Memory B cell (primary cell): ENCODE measurements at regions not wholly inside any gene's neighbourhood (a gene's known extent, or its start where the extent isn't known, plus 50 kb on each side); places are given as distances from the start of the nearest gene placed in this dataset.

Experiments
- ATAC-seq: fragments of 150-1000 bp; cut with Tn5 transposase; 2 replicates; pipeline ENCODE4 v1.10.0; 2021; ENCODE audit warnings: low read depth, mild to moderate bottlenecking, moderate library complexity
- DNase-seq, 2 donors: peaks; one replicate each; pipeline ENCODE4 v3.0.0; 2022; ENCODE audit warnings: low spot score in 2 of 2
- H3K27ac Mint-ChIP-seq: one replicate; pipeline ENCODE4 v1.8.0; 2022; ENCODE audit warnings: mild to moderate bottlenecking, moderate library complexity, mixed read lengths
- H3K27me3 Mint-ChIP-seq: one replicate; pipeline ENCODE4 v1.8.0; 2022; ENCODE audit warnings: mixed read lengths
- H3K36me3 Mint-ChIP-seq: one replicate; pipeline ENCODE4 v1.8.0; 2022; ENCODE audit warnings: mild to moderate bottlenecking, mixed read lengths
- H3K4me1 Mint-ChIP-seq: one replicate; pipeline ENCODE4 v1.8.0; 2022; ENCODE audit warnings: mixed read lengths
- H3K4me3 Mint-ChIP-seq: one replicate; pipeline ENCODE4 v1.8.0; 2022; ENCODE audit warnings: mild to moderate bottlenecking, moderate library complexity, mixed read lengths
- H3K9me3 Mint-ChIP-seq: one replicate; pipeline ENCODE4 v1.8.0; 2022; ENCODE audit warnings: mixed read lengths

DNA sequence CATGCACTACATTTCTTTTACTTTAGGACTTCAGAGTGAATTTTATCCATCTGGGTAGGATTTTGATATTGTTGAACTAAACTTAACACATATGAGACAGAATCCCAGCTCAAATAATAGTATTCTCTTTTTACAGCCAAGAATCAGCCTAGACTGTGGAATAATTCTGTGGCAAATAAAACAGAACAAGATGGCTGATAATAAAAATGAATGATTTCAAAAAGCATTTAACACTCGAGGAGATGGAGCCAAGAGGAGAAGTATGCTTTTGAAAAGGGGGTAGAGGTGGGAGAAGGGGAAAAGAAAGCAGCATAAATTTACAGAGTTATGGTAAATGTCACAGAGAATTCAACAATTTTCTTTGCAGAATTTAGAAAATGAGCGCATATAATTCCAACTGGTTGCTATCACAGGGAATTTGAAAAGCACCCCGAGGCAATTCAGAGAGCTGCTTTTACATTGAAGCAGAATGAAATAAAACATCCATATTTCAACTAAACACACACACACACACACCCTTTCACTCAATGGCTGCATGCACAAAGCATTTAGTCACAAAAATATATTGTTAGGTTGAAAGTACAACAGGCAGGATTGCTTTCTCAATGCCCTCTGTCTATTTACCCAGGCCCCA, 60.2 kb upstream of the DMAC1 start:
- H3K9me3 Mint-ChIP-seq = peaks cover under 1% of the 10 kb centered on the region
- DNase-seq (no peak), ATAC-seq (no peak)
- H3K36me3 Mint-ChIP-seq = no peaks in the 10 kb centered on the region
- H3K27me3 Mint-ChIP-seq = peaks cover 4% of the 10 kb centered on the region
- no peak overlapping the region for H3K4me3 Mint-ChIP-seq
- peaks cover 3% of the 10 kb centered on the region for H3K4me1 Mint-ChIP-seq
- no peak overlapping the region for H3K27ac Mint-ChIP-seq

- ATAC-seq = no peak
- Mint-ChIP-seq H3K27me3 (peaks cover 4% of the 10 kb centered on the region), H3K4me3 (no peak overlapping the region), H3K27ac (no peak overlapping the region), H3K36me3 (no peaks in the 10 kb centered on the region), H3K9me3 (no peaks in the 10 kb centered on the region), H3K4me1 (peaks cover 3% of the 10 kb centered on the region)
- no peak for DNase-seq
Observed at GRCh38 chr9:7858166-7858565, 58.6 kb upstream of the DMAC1 start.

GRCh38 chr9:7854763-7855162, 55.2 kb upstream of the DMAC1 start:
- no peak overlapping the region for H3K27ac Mint-ChIP-seq
- ATAC-seq = no peak

More at GRCh38 chr9:7854763-7855162, 55.2 kb upstream of the DMAC1 start:
- H3K4me1 Mint-ChIP-seq = no peaks in the 10 kb centered on the region
- H3K9me3 Mint-ChIP-seq = peaks cover 1% of the 10 kb centered on the region
- DNase-seq = no peak
- H3K27me3 Mint-ChIP-seq = peaks cover 2% of the 10 kb centered on the region
- no peak overlapping the region for H3K4me3 Mint-ChIP-seq
- peaks cover 1% of the 10 kb centered on the region for H3K36me3 Mint-ChIP-seq
